AG04449 (cell line): ENCODE measurements at regions not wholly inside any gene's neighbourhood (a gene's known extent, or its start where the extent isn't known, plus 50 kb on each side); places are given as distances from the start of the nearest gene placed in this dataset.

Experiments used
- CTCF ChIA-PET: fragments of 350-600 bp; formaldehyde crosslinking; extraction: SDS; loops from one replicate; lab custom pipeline; 2021; ENCODE audit warnings: antibody characterized with exemption; lab: Yijun Ruan, JAX
- POLR2A ChIA-PET: fragments of 400-600, 350-600 bp; formaldehyde crosslinking; extraction: SDS; loops from one replicate; lab custom pipeline; 2020; ENCODE audit warnings: antibody characterized with exemption, inconsistent platforms; lab: Yijun Ruan, JAX
- DNase-seq: peaks from one replicate; pipeline ENCODE4 v3.0.0-alpha.2; 2010; ENCODE audit warnings: low read depth, low spot score
- H3K4me3 ChIP-seq: 2 replicates; pipeline ENCODE4 v1.5.1; 2011; ENCODE audit warnings: low read depth, mild to moderate bottlenecking, control low read depth, low read length
- CTCF ChIP-seq: IDR thresholded peaks from one replicate; pipeline ENCODE4 v1.5.1; 2011; ENCODE audit warnings: mild to moderate bottlenecking, moderate library complexity, low read length, control low read depth, inconsistent platforms; ENCODE audit not compliant: insufficient read depth; ENCODE audit errors: missing control alignments

GRCh38 chr4:153850533-153851280, 61.8 kb upstream of the SFRP2 start:
- TF ChIP-seq CTCF, result no peak
- CTCF ChIA-PET, result no interaction called here
- POLR2A ChIA-PET, result no interaction called here
- DNase-seq, result no peak
- no peak overlapping the region for H3K4me3 ChIP-seq

- POLR2A ChIA-PET, result no interaction called here
- CTCF ChIA-PET, result no interaction called here
- no peak for DNase-seq
- H3K4me3 ChIP-seq, result no peak overlapping the region
- TF ChIP-seq CTCF, result no peak
These were observed 55.3 kb upstream of the SFRP2 start for GRCh38 chr4:153844144-153844543.
